ENCODE measurements at regions not wholly inside any gene's neighbourhood (a gene's known extent, or its start where the extent isn't known, plus 50 kb on each side); places are given as distances from the start of the nearest gene placed in this dataset.

GRCh38 chr10:129339841-129340240 is 127.2 kb upstream of the MGMT start:
- Histone ChIP-seq H3K4me1 (ENCODE audit: control insufficient read depth, insufficient read depth, low read length, poor library complexity, severe bottlenecking) (no peaks in the 10 kb centered on the region), H3K27me3 (replicated peaks; ENCODE audit: control insufficient read depth, insufficient read depth, low read length, poor library complexity, severe bottlenecking) (no peaks in the 10 kb centered on the region), H3K36me3 (ENCODE audit: control insufficient read depth, insufficient read depth, low read length) (no peaks in the 10 kb centered on the region), H3K9me3 (ENCODE audit: control insufficient read depth, low read length) (no peaks in the 10 kb centered on the region), H3K4me3 (ENCODE audit: insufficient read depth, low read depth, low read length, poor library complexity, severe bottlenecking) (no peak overlapping the region), H3K27ac (ENCODE audit: insufficient read depth, low read length, poor library complexity, severe bottlenecking) (no peak overlapping the region)
- no peak for DNase-seq

- Histone ChIP-seq H3K36me3 (ENCODE audit: control insufficient read depth, insufficient read depth, low read length) (no peaks in the 10 kb centered on the region), H3K4me3 (ENCODE audit: insufficient read depth, low read depth, low read length, poor library complexity, severe bottlenecking) (no peak overlapping the region), H3K27ac (ENCODE audit: insufficient read depth, low read length, poor library complexity, severe bottlenecking) (no peak overlapping the region), H3K9me3 (ENCODE audit: control insufficient read depth, low read length) (no peaks in the 10 kb centered on the region), H3K27me3 (replicated peaks; ENCODE audit: control insufficient read depth, insufficient read depth, low read length, poor library complexity, severe bottlenecking) (no peaks in the 10 kb centered on the region), H3K4me1 (ENCODE audit: control insufficient read depth, insufficient read depth, low read length, poor library complexity, severe bottlenecking) (no peaks in the 10 kb centered on the region)
- DNase-seq = no peak
Observed at GRCh38 chr10:129341087-129341486, 126.0 kb upstream of the MGMT start.

GRCh38 chr10:129342385-129342784 is 124.7 kb upstream of the MGMT start:
- no peak overlapping the region for H3K4me3 ChIP-seq (ENCODE audit: insufficient read depth, low read depth, low read length, poor library complexity, severe bottlenecking)
- no peaks in the 10 kb centered on the region for H3K36me3 ChIP-seq (ENCODE audit: control insufficient read depth, insufficient read depth, low read length)
- no peak for DNase-seq
- H3K27me3 ChIP-seq (replicated peaks; ENCODE audit: control insufficient read depth, insufficient read depth, low read length, poor library complexity, severe bottlenecking) = no peaks in the 10 kb centered on the region
- H3K27ac ChIP-seq (ENCODE audit: insufficient read depth, low read length, poor library complexity, severe bottlenecking) = no peak overlapping the region
- H3K9me3 ChIP-seq (ENCODE audit: control insufficient read depth, low read length) = no peaks in the 10 kb centered on the region
- no peaks in the 10 kb centered on the region for H3K4me1 ChIP-seq (ENCODE audit: control insufficient read depth, insufficient read depth, low read length, poor library complexity, severe bottlenecking)

- no peaks in the 10 kb centered on the region for H3K9me3 ChIP-seq (ENCODE audit: control insufficient read depth, low read length)
Observed at GRCh38 chr10:129343141-129343540, 123.9 kb upstream of the MGMT start.

GRCh38 chr10:129344103-129344502 is 122.9 kb upstream of the MGMT start:
- Histone ChIP-seq H3K36me3 (ENCODE audit: control insufficient read depth, insufficient read depth, low read length) (no peaks in the 10 kb centered on the region), H3K4me1 (ENCODE audit: control insufficient read depth, insufficient read depth, low read length, poor library complexity, severe bottlenecking) (no peaks in the 10 kb centered on the region), H3K4me3 (ENCODE audit: insufficient read depth, low read depth, low read length, poor library complexity, severe bottlenecking) (no peak overlapping the region), H3K9me3 (ENCODE audit: control insufficient read depth, low read length) (no peaks in the 10 kb centered on the region), H3K27ac (ENCODE audit: insufficient read depth, low read length, poor library complexity, severe bottlenecking) (no peak overlapping the region), H3K27me3 (replicated peaks; ENCODE audit: control insufficient read depth, insufficient read depth, low read length, poor library complexity, severe bottlenecking) (no peaks in the 10 kb centered on the region)
- DNase-seq = no peak

More at GRCh38 chr10:129343141-129343540, 123.9 kb upstream of the MGMT start:
- Histone ChIP-seq H3K4me3 (ENCODE audit: insufficient read depth, low read depth, low read length, poor library complexity, severe bottlenecking) (no peak overlapping the region), H3K27ac (ENCODE audit: insufficient read depth, low read length, poor library complexity, severe bottlenecking) (no peak overlapping the region), H3K27me3 (replicated peaks; ENCODE audit: control insufficient read depth, insufficient read depth, low read length, poor library complexity, severe bottlenecking) (no peaks in the 10 kb centered on the region), H3K4me1 (ENCODE audit: control insufficient read depth, insufficient read depth, low read length, poor library complexity, severe bottlenecking) (no peaks in the 10 kb centered on the region), H3K36me3 (ENCODE audit: control insufficient read depth, insufficient read depth, low read length) (no peaks in the 10 kb centered on the region)
- no peak for DNase-seq

GRCh38 chr10:129344731-129345355 is 122.2 kb upstream of the MGMT start:
- Histone ChIP-seq H3K9me3 (ENCODE audit: control insufficient read depth, low read length) (no peaks in the 10 kb centered on the region), H3K27me3 (replicated peaks; ENCODE audit: control insufficient read depth, insufficient read depth, low read length, poor library complexity, severe bottlenecking) (no peaks in the 10 kb centered on the region), H3K36me3 (ENCODE audit: control insufficient read depth, insufficient read depth, low read length) (no peaks in the 10 kb centered on the region), H3K4me1 (ENCODE audit: control insufficient read depth, insufficient read depth, low read length, poor library complexity, severe bottlenecking) (no peaks in the 10 kb centered on the region), H3K4me3 (ENCODE audit: insufficient read depth, low read depth, low read length, poor library complexity, severe bottlenecking) (no peak overlapping the region), H3K27ac (ENCODE audit: insufficient read depth, low read length, poor library complexity, severe bottlenecking) (no peak overlapping the region)
- no peak for DNase-seq

- no peaks in the 10 kb centered on the region for H3K4me1 ChIP-seq (ENCODE audit: control insufficient read depth, insufficient read depth, low read length, poor library complexity, severe bottlenecking)
- H3K4me3 ChIP-seq (ENCODE audit: insufficient read depth, low read depth, low read length, poor library complexity, severe bottlenecking) = no peak overlapping the region
- no peaks in the 10 kb centered on the region for H3K9me3 ChIP-seq (ENCODE audit: control insufficient read depth, low read length)
- no peaks in the 10 kb centered on the region for H3K36me3 ChIP-seq (ENCODE audit: control insufficient read depth, insufficient read depth, low read length)
- no peak for DNase-seq
- no peak overlapping the region for H3K27ac ChIP-seq (ENCODE audit: insufficient read depth, low read length, poor library complexity, severe bottlenecking)
- no peaks in the 10 kb centered on the region for H3K27me3 ChIP-seq (replicated peaks; ENCODE audit: control insufficient read depth, insufficient read depth, low read length, poor library complexity, severe bottlenecking)
Observed at GRCh38 chr10:129345763-129346162, 121.3 kb upstream of the MGMT start.

GRCh38 chr10:129350690-129351089 is 116.4 kb upstream of the MGMT start:
- H3K4me3 ChIP-seq (ENCODE audit: insufficient read depth, low read depth, low read length, poor library complexity, severe bottlenecking) = no peak overlapping the region
- no peaks in the 10 kb centered on the region for H3K36me3 ChIP-seq (ENCODE audit: control insufficient read depth, insufficient read depth, low read length)
- H3K27ac ChIP-seq (ENCODE audit: insufficient read depth, low read length, poor library complexity, severe bottlenecking) = no peak overlapping the region

GRCh38 chr10:129353101-129353500 is 113.9 kb upstream of the MGMT start:
- H3K27ac ChIP-seq (ENCODE audit: insufficient read depth, low read length, poor library complexity, severe bottlenecking) = no peak overlapping the region
- H3K27me3 ChIP-seq (replicated peaks; ENCODE audit: control insufficient read depth, insufficient read depth, low read length, poor library complexity, severe bottlenecking) = no peaks in the 10 kb centered on the region
- no peaks in the 10 kb centered on the region for H3K9me3 ChIP-seq (ENCODE audit: control insufficient read depth, low read length)
- no peak overlapping the region for H3K4me3 ChIP-seq (ENCODE audit: insufficient read depth, low read depth, low read length, poor library complexity, severe bottlenecking)
- no peaks in the 10 kb centered on the region for H3K4me1 ChIP-seq (ENCODE audit: control insufficient read depth, insufficient read depth, low read length, poor library complexity, severe bottlenecking)
- no peak for DNase-seq
- no peaks in the 10 kb centered on the region for H3K36me3 ChIP-seq (ENCODE audit: control insufficient read depth, insufficient read depth, low read length)

More at GRCh38 chr10:129350690-129351089, 116.4 kb upstream of the MGMT start:
- Histone ChIP-seq H3K9me3 (ENCODE audit: control insufficient read depth, low read length) (no peaks in the 10 kb centered on the region), H3K27me3 (replicated peaks; ENCODE audit: control insufficient read depth, insufficient read depth, low read length, poor library complexity, severe bottlenecking) (no peaks in the 10 kb centered on the region), H3K4me1 (ENCODE audit: control insufficient read depth, insufficient read depth, low read length, poor library complexity, severe bottlenecking) (no peaks in the 10 kb centered on the region)
- DNase-seq = no peak

GRCh38 chr10:129360046-129360445 is 107.0 kb upstream of the MGMT start:
- Histone ChIP-seq H3K36me3 (ENCODE audit: control insufficient read depth, insufficient read depth, low read length) (no peaks in the 10 kb centered on the region), H3K9me3 (ENCODE audit: control insufficient read depth, low read length) (no peaks in the 10 kb centered on the region), H3K4me1 (ENCODE audit: control insufficient read depth, insufficient read depth, low read length, poor library complexity, severe bottlenecking) (no peaks in the 10 kb centered on the region), H3K4me3 (ENCODE audit: insufficient read depth, low read depth, low read length, poor library complexity, severe bottlenecking) (no peak overlapping the region), H3K27ac (ENCODE audit: insufficient read depth, low read length, poor library complexity, severe bottlenecking) (no peak overlapping the region), H3K27me3 (replicated peaks; ENCODE audit: control insufficient read depth, insufficient read depth, low read length, poor library complexity, severe bottlenecking) (no peaks in the 10 kb centered on the region)
- DNase-seq = no peak
